Activated CD4-positive, alpha-beta T cell treated with anti-CD3 and anti-CD28 coated beads, Interleukin-2, amount 10 ng/mL, durations not matched to agents 24 days and 14 days (primary cell): ENCODE measurements at regions not wholly inside any gene's neighbourhood (a gene's known extent, or its start where the extent isn't known, plus 50 kb on each side); places are given as distances from the start of the nearest gene placed in this dataset.
A peak's percentile ranks its signal among the peaks of the same experiment; 100 is the strongest.
"Not testable (repeated sequence)": the region's sequence is repeated elsewhere in the genome, so short reads cannot be mapped to it uniquely, and the experiment has no call there.

Experiments
- DNase-seq: peaks from one replicate; pipeline ENCODE4 v3.0.0; 2022
- H3K27ac Mint-ChIP-seq: one replicate; pipeline ENCODE4 v1.8.0; 2022; ENCODE audit warnings: mild to moderate bottlenecking, mixed read lengths
- H3K27me3 Mint-ChIP-seq: one replicate; pipeline ENCODE4 v1.8.0; 2022; ENCODE audit warnings: mixed read lengths
- H3K36me3 Mint-ChIP-seq: one replicate; pipeline ENCODE4 v1.8.0; 2022; ENCODE audit warnings: low read depth, mild to moderate bottlenecking, mixed read lengths
- H3K4me1 Mint-ChIP-seq: one replicate; pipeline ENCODE4 v1.8.0; 2021; ENCODE audit warnings: mixed read lengths
- H3K4me3 Mint-ChIP-seq: one replicate; pipeline ENCODE4 v1.8.0; 2022; ENCODE audit warnings: mild to moderate bottlenecking, moderate library complexity, mixed read lengths
- H3K9me3 Mint-ChIP-seq: one replicate; pipeline ENCODE4 v1.8.0; 2021; ENCODE audit warnings: mixed read lengths
- intact Hi-C: fragments of 100-400 bp; cut with micrococcal nuclease; formaldehyde crosslinking; loops from one replicate; pipeline ENCODE4 v1.15.1; 2023

DNA sequence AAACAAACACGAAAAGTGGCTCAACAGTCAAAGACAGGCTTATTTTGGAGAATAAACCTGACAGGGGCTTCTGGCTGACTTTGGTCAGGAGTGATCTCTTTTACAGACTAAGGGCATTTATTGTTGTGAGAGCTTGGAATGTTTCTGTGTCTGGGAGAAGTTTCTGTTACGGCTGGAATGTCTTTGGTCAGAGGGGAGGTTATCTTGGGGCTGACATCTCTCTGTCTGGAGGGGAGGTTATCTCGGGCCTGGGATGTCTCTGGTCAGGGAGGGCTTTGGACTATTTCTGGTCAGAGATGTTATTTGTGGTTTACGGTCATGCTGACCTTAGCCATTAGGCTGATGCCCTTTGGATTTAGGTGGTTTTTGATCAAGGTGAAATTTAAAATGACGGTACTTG lies 345.5 kb upstream of the FSIP2 start:
- H3K4me3 Mint-ChIP-seq = no peak overlapping the region
- H3K9me3 Mint-ChIP-seq = no peaks in the 10 kb centered on the region
- no peaks in the 10 kb centered on the region for H3K27me3 Mint-ChIP-seq
- no peaks in the 10 kb centered on the region for H3K36me3 Mint-ChIP-seq
- H3K4me1 Mint-ChIP-seq = no peaks in the 10 kb centered on the region
- no peak overlapping the region for H3K27ac Mint-ChIP-seq
- DNase-seq = no peak
- intact Hi-C loops = no loop called here

DNA sequence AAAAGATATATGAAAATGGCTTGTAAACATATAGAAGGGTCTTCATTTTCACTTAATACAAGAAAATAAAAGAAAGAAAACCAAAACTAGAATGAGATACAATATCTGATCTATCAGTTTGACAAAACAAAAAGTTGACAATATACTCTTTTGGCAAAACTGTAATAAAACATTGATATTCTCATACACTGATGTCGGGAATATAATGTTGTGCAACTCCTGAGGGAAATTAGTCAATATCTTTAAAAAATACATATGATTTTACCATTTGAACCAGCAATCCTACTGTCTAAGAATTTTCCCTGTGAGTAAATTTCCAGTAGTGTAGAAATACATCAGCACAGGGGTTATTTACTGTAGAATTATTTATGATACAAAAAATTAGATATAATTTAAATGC lies 336.1 kb upstream of the FSIP2 start:
- H3K27me3 Mint-ChIP-seq = no peaks in the 10 kb centered on the region
- intact Hi-C loops = no loop called here
- no peaks in the 10 kb centered on the region for H3K36me3 Mint-ChIP-seq
- DNase-seq = no peak
- H3K4me1 Mint-ChIP-seq = no peaks in the 10 kb centered on the region
- H3K27ac Mint-ChIP-seq = no peak overlapping the region
- peaks cover 3% of the 10 kb centered on the region for H3K9me3 Mint-ChIP-seq
- H3K4me3 Mint-ChIP-seq = no peak overlapping the region

DNA sequence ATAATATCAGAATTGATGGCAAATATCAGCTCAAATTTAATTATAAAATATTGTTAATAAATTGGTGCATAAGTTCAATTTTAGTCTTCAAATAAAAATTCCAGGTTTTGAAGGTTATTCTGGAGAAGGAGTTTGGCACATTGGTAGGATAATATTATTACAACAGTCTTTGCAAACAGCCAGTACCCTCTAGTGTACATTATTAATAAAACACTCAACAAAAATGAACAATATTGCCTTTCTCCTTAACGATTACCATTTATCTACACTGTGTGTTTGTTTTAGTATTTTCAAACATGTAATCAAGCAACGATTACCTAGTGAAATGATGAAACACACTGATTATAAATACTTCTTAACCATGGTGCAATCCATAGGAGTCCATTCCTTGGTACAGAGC lies 334.0 kb upstream of the FSIP2 start:
- Mint-ChIP-seq H3K4me1 (no peaks in the 10 kb centered on the region), H3K4me3 (no peak overlapping the region), H3K36me3 (no peaks in the 10 kb centered on the region), H3K27ac (no peak overlapping the region), H3K9me3 (no peaks in the 10 kb centered on the region), H3K27me3 (no peaks in the 10 kb centered on the region)
- intact Hi-C loops = no loop called here
- no peak for DNase-seq

- intact Hi-C loops = no loop called here
- no peaks in the 10 kb centered on the region for H3K4me1 Mint-ChIP-seq
- no peaks in the 10 kb centered on the region for H3K36me3 Mint-ChIP-seq
- H3K4me3 Mint-ChIP-seq = no peak overlapping the region
- H3K27me3 Mint-ChIP-seq = no peaks in the 10 kb centered on the region
- DNase-seq = no peak
- no peaks in the 10 kb centered on the region for H3K9me3 Mint-ChIP-seq
- no peak overlapping the region for H3K27ac Mint-ChIP-seq
Measured at GRCh38 chr2:185417111-185417510, 321.5 kb upstream of the FSIP2 start.

DNA sequence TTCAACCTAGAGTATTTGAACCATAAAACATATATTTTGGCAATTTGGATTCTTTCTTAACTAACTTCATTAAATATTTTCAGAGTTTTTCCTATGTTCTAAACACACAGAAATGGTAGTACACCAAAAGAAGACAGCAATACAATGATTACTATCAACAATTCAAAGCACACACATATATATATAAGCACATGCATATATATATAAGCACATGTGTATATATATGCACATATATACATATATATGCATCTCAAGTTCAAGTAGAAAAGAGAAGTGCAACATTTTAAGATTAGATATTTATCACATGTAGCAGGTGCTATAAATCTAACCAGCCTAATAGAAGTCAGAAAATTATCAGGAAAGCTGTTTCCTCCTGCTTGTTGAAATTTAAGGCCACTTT lies 320.9 kb upstream of the FSIP2 start:
- H3K36me3 Mint-ChIP-seq = no peaks in the 10 kb centered on the region
- intact Hi-C loops = no loop called here
- DNase-seq = no peak
- H3K27ac Mint-ChIP-seq = no peak overlapping the region
- no peaks in the 10 kb centered on the region for H3K4me1 Mint-ChIP-seq
- H3K27me3 Mint-ChIP-seq = no peaks in the 10 kb centered on the region
- no peaks in the 10 kb centered on the region for H3K9me3 Mint-ChIP-seq
- no peak overlapping the region for H3K4me3 Mint-ChIP-seq

DNA sequence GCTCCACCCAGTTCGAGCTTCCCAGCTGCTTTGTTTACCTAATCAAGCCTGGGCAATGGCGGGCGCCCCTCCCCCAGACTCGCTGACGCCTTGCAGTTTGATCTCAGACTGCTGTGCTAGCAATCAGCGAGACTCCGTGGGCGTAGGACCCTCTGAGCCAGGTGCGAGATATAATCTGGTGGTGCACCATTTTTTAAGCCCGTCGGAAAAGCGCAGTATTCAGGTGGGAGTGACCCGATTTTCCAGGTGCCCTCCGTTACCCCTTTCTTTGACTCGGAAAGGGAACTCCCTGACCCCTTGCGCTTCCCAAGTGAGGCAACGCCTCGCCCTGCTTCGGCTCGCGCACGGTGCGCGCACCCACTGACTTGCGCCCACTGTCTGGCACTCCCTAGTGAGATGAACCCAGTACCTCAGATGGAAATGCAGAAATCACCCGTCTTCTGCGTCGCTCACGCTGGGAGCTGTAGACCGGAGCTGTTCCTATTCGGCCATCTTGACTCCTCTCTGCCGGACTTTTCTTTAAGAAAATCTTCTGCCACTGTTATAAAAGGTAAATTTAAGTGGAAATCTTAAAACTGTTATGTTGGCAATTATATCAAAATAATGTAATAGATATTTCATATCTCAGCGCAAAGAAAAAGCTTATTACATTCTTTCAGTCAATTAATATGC lies 313.5 kb upstream of the FSIP2 start:
- H3K27me3 Mint-ChIP-seq, H3K4me1 Mint-ChIP-seq, DNase-seq, H3K36me3 Mint-ChIP-seq, H3K9me3 Mint-ChIP-seq, intact Hi-C loops, H3K27ac Mint-ChIP-seq: not testable (repeated sequence)
- H3K4me3 Mint-ChIP-seq = peak overlapping the region; percentile 43

DNA sequence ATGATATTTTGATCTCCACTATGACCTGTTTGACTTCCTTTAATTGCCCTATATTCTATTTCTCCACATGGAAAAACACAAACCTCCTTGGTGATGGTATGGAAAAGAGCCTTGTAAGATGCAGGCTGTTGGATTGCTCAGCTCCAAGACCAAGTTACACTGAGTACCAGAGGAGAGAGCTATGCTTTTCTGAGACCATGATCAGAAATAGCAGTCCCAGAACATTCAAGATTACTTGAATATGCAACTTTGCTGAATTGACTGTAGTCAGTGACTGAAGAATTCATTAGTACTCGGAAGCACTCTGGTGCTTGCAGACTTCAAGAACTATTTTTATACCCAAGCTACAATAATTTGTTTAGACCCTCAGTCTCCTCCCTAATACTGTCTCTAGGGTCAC lies 310.6 kb upstream of the FSIP2 start:
- intact Hi-C loops = no loop called here
- no peaks in the 10 kb centered on the region for H3K9me3 Mint-ChIP-seq
- H3K4me3 Mint-ChIP-seq = no peak overlapping the region
- H3K4me1 Mint-ChIP-seq = no peaks in the 10 kb centered on the region
- no peaks in the 10 kb centered on the region for H3K36me3 Mint-ChIP-seq
- no peaks in the 10 kb centered on the region for H3K27me3 Mint-ChIP-seq
- DNase-seq = no peak
- H3K27ac Mint-ChIP-seq = no peak overlapping the region

GRCh38 chr2:185433824-185434223 lies 304.8 kb upstream of the FSIP2 start:
- no peak for DNase-seq
- no peak overlapping the region for H3K27ac Mint-ChIP-seq
- no peak overlapping the region for H3K4me3 Mint-ChIP-seq
- no peaks in the 10 kb centered on the region for H3K4me1 Mint-ChIP-seq
- no peaks in the 10 kb centered on the region for H3K36me3 Mint-ChIP-seq
- no peaks in the 10 kb centered on the region for H3K27me3 Mint-ChIP-seq
- no peaks in the 10 kb centered on the region for H3K9me3 Mint-ChIP-seq
- intact Hi-C loops = no loop called here

DNA sequence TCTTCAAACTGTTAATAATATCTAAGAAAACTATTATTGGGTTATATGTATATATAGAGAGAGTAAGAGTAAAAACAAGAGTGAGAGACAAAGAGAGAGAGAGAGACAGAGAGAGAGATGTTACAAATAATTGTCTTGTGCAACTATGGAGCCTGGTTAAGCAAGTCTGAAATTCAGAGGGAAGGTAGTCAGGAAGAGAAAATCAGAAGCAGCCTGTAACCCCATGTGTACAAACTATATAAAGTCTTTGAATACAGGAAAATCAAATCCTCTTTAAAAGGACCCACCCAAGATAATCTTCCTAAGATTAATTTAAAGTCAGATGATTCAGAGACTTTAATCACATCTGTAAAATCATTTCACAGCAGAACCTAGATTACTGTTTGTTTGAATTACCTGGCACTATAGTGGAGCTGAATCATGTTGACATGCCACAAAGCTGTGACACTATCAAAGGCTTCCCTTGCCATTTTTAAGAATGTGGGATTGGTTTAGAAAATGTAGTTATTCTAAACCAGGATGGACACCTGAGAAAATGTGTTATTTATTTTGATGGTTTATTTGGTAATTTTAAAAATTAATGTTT lies 301.7 kb upstream of the FSIP2 start:
- H3K9me3 Mint-ChIP-seq = no peaks in the 10 kb centered on the region
- intact Hi-C loops = no loop called here
- H3K4me3 Mint-ChIP-seq = no peak overlapping the region

GRCh38 chr2:185441486-185442005 lies 297.1 kb upstream of the FSIP2 start:
- no peak overlapping the region for H3K27ac Mint-ChIP-seq
- H3K9me3 Mint-ChIP-seq = no peaks in the 10 kb centered on the region
- no peak for DNase-seq
- no peak overlapping the region for H3K4me3 Mint-ChIP-seq
- intact Hi-C loops = no loop called here
- no peaks in the 10 kb centered on the region for H3K36me3 Mint-ChIP-seq
- H3K4me1 Mint-ChIP-seq = no peaks in the 10 kb centered on the region
- no peaks in the 10 kb centered on the region for H3K27me3 Mint-ChIP-seq

More for the DNA sequence above, 301.7 kb upstream of the FSIP2 start:
- Mint-ChIP-seq H3K4me1 (no peaks in the 10 kb centered on the region), H3K27me3 (no peaks in the 10 kb centered on the region), H3K36me3 (no peaks in the 10 kb centered on the region), H3K27ac (no peak overlapping the region)
- no peak for DNase-seq

GRCh38 chr2:185456517-185456916 lies 282.1 kb upstream of the FSIP2 start:
- no peak for DNase-seq
- intact Hi-C loops = no loop called here
- Mint-ChIP-seq H3K36me3 (no peaks in the 10 kb centered on the region), H3K9me3 (no peaks in the 10 kb centered on the region), H3K27me3 (no peaks in the 10 kb centered on the region), H3K4me1 (no peaks in the 10 kb centered on the region), H3K27ac (no peak overlapping the region), H3K4me3 (no peak overlapping the region)

- Mint-ChIP-seq H3K27ac (no peak overlapping the region), H3K36me3 (no peaks in the 10 kb centered on the region), H3K9me3 (no peaks in the 10 kb centered on the region), H3K4me3 (no peak overlapping the region), H3K27me3 (no peaks in the 10 kb centered on the region), H3K4me1 (no peaks in the 10 kb centered on the region)
- intact Hi-C loops = no loop called here
- DNase-seq = no peak
Measured at GRCh38 chr2:185463481-185463880, 275.1 kb upstream of the FSIP2 start.

- DNase-seq = no peak
- no peaks in the 10 kb centered on the region for H3K27me3 Mint-ChIP-seq
- no peaks in the 10 kb centered on the region for H3K9me3 Mint-ChIP-seq
- H3K4me1 Mint-ChIP-seq = no peaks in the 10 kb centered on the region
- no peak overlapping the region for H3K4me3 Mint-ChIP-seq
- no peak overlapping the region for H3K27ac Mint-ChIP-seq
- H3K36me3 Mint-ChIP-seq = no peaks in the 10 kb centered on the region
- intact Hi-C loops = no loop called here
Measured at GRCh38 chr2:185466915-185467314, 271.7 kb upstream of the FSIP2 start.

DNA sequence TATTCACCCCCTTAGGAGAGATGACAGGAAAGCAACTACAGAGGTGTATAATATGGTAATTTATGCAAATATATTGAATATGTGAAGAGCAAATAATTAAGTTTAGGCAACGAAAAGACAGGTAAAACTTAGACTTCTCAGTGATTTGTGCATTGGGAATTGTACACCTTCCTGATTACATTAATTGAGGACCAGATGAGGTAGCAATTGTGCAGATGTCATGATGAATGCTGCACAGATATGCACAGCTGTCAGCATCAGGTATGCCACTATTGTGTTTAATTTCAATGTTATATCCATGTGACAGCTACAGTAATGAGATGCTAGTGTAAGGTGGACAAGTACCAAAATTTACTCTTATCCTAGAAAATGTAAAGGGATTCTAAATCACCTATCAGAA lies 267.2 kb upstream of the FSIP2 start:
- Mint-ChIP-seq H3K4me3 (no peak overlapping the region), H3K27ac (no peak overlapping the region), H3K27me3 (no peaks in the 10 kb centered on the region), H3K36me3 (no peaks in the 10 kb centered on the region), H3K4me1 (no peaks in the 10 kb centered on the region), H3K9me3 (no peaks in the 10 kb centered on the region)
- no peak for DNase-seq
- intact Hi-C loops = no loop called here

DNA sequence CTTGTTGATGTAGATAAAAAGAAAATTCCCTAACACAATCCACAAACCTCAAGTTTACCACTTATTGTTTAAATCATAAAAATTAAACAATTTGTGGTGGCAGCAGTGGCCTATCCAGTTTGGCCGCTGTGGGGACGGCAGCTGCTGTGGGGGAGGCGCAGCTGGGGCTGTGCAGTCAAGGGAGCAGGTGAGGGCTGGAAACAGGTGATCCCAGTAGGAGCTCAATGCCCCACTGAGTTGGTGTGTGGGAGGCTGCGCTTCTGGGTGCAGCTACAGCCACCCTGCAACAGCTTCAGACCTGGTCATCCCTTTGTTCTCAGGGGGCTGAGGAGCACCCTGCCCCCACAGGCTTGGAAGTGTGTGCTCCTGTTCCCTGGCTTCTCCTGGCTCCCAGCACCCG lies 266.0 kb upstream of the FSIP2 start:
- Mint-ChIP-seq H3K4me1 (no peaks in the 10 kb centered on the region), H3K27me3 (no peaks in the 10 kb centered on the region), H3K4me3 (no peak overlapping the region), H3K27ac (no peak overlapping the region), H3K36me3 (no peaks in the 10 kb centered on the region), H3K9me3 (no peaks in the 10 kb centered on the region)
- intact Hi-C loops = no loop called here
- no peak for DNase-seq
